Karpas-422 (cell line): ENCODE measurements at regions not wholly inside any gene's neighbourhood (a gene's known extent, or its start where the extent isn't known, plus 50 kb on each side); places are given as distances from the start of the nearest gene placed in this dataset.
"Not testable (repeated sequence)": the region's sequence is repeated elsewhere in the genome, so short reads cannot be mapped to it uniquely, and the experiment has no call there.

ENCODE experiments used
- DNase-seq: peaks from one replicate; pipeline ENCODE4 v3.0.0-alpha.2; 2015
- H2AFZ ChIP-seq: fragments of 200-600 bp; sonication (generic); 2 replicates; pipeline ENCODE4 v1.6.1; 2014; ENCODE audit warnings: antibody characterized with exemption, low read length, mixed read lengths
- H3K27ac ChIP-seq: fragments of 200-600 bp; sonication (generic); 2 replicates; pipeline ENCODE4 v1.5.1; 2014; ENCODE audit warnings: mild to moderate bottlenecking, low read length, moderate library complexity
- H3K27me3 ChIP-seq: fragments of 200-600 bp; sonication (generic); 2 replicates; pipeline ENCODE4 v1.6.1; 2014; ENCODE audit warnings: low read length, mixed read lengths
- H3K36me3 ChIP-seq: fragments of 200-600 bp; sonication (generic); 2 replicates; pipeline ENCODE4 v1.6.1; 2014; ENCODE audit warnings: low read length, mixed read lengths; ENCODE audit not compliant: insufficient read depth
- H3K4me1 ChIP-seq: fragments of 200-600 bp; sonication (generic); 2 replicates; pipeline ENCODE4 v1.6.1; 2014; ENCODE audit warnings: mild to moderate bottlenecking, low read length, mixed read lengths
- H3K4me2 ChIP-seq: fragments of 200-600 bp; sonication (generic); 2 replicates; pipeline ENCODE4 v1.6.1; 2014; ENCODE audit warnings: low read length, low read depth, mild to moderate bottlenecking; ENCODE audit not compliant: poor library complexity, severe bottlenecking
- H3K4me3 ChIP-seq: fragments of 200-600 bp; sonication (generic); 2 replicates; pipeline ENCODE4 v1.5.1; 2014; ENCODE audit warnings: mild to moderate bottlenecking, antibody characterized with exemption, low read length, mixed read lengths
- H3K79me2 ChIP-seq: fragments of 200-600 bp; sonication (generic); 2 replicates; pipeline ENCODE4 v1.6.1; 2014; ENCODE audit warnings: mild to moderate bottlenecking, low read length, mixed read lengths
- H3K9ac ChIP-seq: fragments of 200-600 bp; sonication (generic); 2 replicates; pipeline ENCODE4 v1.6.0; 2014; ENCODE audit warnings: low read length
- H3K9me2 ChIP-seq: fragments of 200-600 bp; sonication (generic), shearing (Covaris generic); replicated peaks from 2 replicates; pipeline ENCODE4 v1.6.0; 2014; ENCODE audit warnings: mild to moderate bottlenecking, low read length, moderate library complexity; ENCODE audit not compliant: insufficient read depth
- H3K9me3 ChIP-seq: fragments of 300-700, 200-600 bp; sonication (generic); 2 replicates; pipeline ENCODE4 v1.6.1; 2014; ENCODE audit warnings: low read length, mixed read lengths
- H4K20me1 ChIP-seq: fragments of 200-600 bp; sonication (generic); 2 replicates; pipeline ENCODE4 v1.6.1; 2014; ENCODE audit warnings: mild to moderate bottlenecking, antibody characterized with exemption, low read length, low read depth; ENCODE audit not compliant: insufficient read depth

DNA sequence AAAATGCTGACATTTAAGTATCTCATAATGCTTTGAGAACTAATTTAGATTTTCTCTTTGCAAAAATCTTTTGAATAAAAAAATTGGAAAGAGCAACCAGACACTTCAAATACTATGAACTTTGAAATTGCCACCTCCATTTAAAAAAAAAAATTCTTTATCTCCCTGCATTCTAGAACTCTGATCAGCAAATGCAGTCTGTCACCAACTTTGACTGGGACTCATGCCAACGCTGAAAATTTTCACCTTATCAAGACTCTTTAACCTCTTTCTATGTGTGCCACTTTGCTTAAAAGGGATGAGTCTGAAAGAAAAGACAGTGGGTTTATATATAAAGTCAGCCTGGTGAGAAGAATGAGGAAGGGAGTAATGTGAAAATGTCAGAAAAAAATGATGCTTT is 191.2 kb upstream of the ARPP21 start:
- H3K9ac ChIP-seq, result no peak overlapping the region
- no peak overlapping the region for H3K27ac ChIP-seq

DNA sequence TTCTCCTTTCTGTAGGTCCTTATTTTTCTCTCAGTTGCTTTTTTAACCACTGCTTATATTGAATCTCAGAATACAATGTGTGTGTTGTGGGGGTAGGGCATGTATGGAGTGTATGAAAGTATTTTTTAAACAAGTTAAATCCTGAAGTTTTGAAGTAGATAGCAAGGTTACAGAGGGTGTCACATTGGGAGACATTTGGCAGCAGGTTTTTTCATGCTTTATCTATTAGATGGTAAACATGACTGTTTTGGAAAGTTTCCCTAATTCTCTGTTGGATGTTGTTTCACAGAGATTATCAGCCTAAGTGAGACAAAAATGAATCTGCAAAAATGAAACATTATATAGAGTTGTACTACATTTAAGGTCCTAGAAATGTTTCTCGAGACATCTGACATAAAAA is 190.6 kb upstream of the ARPP21 start:
- H2AFZ ChIP-seq, result no peak overlapping the region
- H3K4me3 ChIP-seq, result no peak overlapping the region
- H3K9me2 ChIP-seq, result 0 out of 2 replicates have a peak, but pooled peaks cover 3% of the 10 kb centered on the region

More for the DNA sequence above, 191.2 kb upstream of the ARPP21 start:
- Histone ChIP-seq H3K4me3 (no peak overlapping the region), H3K4me1 (no peaks in the 10 kb centered on the region), H3K79me2 (no peaks in the 10 kb centered on the region), H3K9me3 (no peaks in the 10 kb centered on the region), H3K36me3 (no peaks in the 10 kb centered on the region), H3K9me2 (0 out of 2 replicates have a peak, but pooled peaks cover 3% of the 10 kb centered on the region), H2AFZ (no peak overlapping the region), H3K27me3 (0 out of 2 replicates have a peak, but pooled peaks cover 3% of the 10 kb centered on the region), H3K4me2 (no peak overlapping the region), H4K20me1 (no peaks in the 10 kb centered on the region)
- DNase-seq, result no peak

DNA sequence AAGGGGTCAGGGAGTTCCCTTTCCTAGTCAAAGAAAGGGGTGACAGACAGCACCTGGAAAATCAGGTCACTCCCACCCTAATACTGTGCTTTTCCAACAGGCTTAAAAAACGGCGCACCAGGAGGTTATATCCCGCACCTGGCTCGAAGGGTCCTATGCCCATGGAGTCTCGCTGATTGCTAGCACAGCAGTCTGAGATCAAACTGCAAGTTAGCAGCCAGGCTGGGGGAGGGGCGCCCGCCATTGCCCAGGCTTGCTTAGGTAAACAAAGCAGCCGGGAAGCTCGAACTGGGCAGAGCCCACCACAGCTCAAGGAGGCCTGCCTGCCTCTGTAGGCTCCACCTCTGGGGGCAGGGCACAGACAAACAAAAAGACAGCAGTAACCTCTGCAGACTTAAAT is 184.5 kb upstream of the ARPP21 start:
- not testable (repeated sequence) for DNase-seq, H3K4me1 ChIP-seq, H4K20me1 ChIP-seq, H3K4me3 ChIP-seq, H3K79me2 ChIP-seq, H3K36me3 ChIP-seq, H3K27me3 ChIP-seq, H2AFZ ChIP-seq, H3K27ac ChIP-seq, H3K9me2 ChIP-seq, H3K9ac ChIP-seq, H3K9me3 ChIP-seq, H3K4me2 ChIP-seq

More for the DNA sequence above, 190.6 kb upstream of the ARPP21 start:
- no peaks in the 10 kb centered on the region for H3K4me1 ChIP-seq
- H3K9ac ChIP-seq, result no peak overlapping the region
- no peak overlapping the region for H3K27ac ChIP-seq
- no peaks in the 10 kb centered on the region for H4K20me1 ChIP-seq
- no peak overlapping the region for H3K4me2 ChIP-seq
- no peak for DNase-seq
- no peaks in the 10 kb centered on the region for H3K9me3 ChIP-seq
- 0 out of 2 replicates have a peak, but pooled peaks cover 3% of the 10 kb centered on the region for H3K27me3 ChIP-seq
- H3K79me2 ChIP-seq, result no peaks in the 10 kb centered on the region
- no peaks in the 10 kb centered on the region for H3K36me3 ChIP-seq

DNA sequence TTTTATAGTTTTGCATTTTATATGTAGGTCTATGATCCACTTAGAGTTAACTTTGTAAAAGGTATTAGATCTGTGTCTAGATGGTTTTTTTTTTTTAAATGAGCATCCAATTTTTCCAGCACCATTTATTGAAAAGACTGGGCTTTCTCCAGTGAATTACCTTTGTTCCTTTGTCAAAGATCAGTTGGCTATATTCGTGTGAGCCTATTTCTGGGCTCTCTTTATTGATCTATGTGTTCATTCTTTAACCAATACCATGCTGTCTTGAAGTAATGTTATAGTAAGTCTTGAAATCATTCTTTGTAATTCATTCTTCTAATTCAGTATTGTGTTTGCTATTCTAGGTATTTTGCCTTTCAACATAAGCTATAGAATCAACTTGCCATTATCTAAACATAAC is 165.4 kb upstream of the ARPP21 start:
- no peaks in the 10 kb centered on the region for H3K4me1 ChIP-seq
- no peaks in the 10 kb centered on the region for H3K36me3 ChIP-seq
- H3K27ac ChIP-seq, result no peak overlapping the region
- H3K79me2 ChIP-seq, result no peaks in the 10 kb centered on the region
- no peaks in the 10 kb centered on the region for H4K20me1 ChIP-seq
- H3K9ac ChIP-seq, result no peak overlapping the region
- 0 out of 2 replicates have a peak, but pooled peaks cover 4% of the 10 kb centered on the region for H3K9me3 ChIP-seq
- H3K4me2 ChIP-seq, result no peak overlapping the region
- DNase-seq, result no peak
- H2AFZ ChIP-seq, result no peak overlapping the region
- no peaks in the 10 kb centered on the region for H3K27me3 ChIP-seq
- no peak overlapping the region for H3K4me3 ChIP-seq
- no peaks in the 10 kb centered on the region; the same call in 1 of the 2 replicates for H3K9me2 ChIP-seq

DNA sequence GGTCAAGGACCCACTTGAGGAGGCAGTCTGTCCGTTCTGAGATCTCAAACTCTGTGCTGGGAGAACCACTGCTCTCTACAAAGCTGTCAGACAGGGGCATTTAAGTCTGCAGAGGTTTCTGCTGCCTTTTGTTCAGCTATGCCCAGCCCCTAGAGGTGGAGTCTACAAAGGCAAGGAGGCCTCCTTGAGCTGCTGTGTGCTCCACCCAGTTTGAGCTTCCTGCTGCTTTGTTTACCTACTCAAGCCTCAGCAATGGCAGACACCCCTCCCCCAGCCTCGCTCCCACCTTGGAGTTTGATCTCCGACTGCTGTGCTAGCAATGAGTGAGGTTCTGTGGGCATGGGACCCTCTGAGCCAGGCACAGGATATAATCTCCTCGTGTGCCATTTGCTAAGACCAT is 156.8 kb upstream of the ARPP21 start:
- H3K36me3 ChIP-seq, H3K4me2 ChIP-seq, H3K79me2 ChIP-seq, H3K4me1 ChIP-seq, H2AFZ ChIP-seq, H4K20me1 ChIP-seq, H3K9me3 ChIP-seq, H3K9me2 ChIP-seq, DNase-seq, H3K9ac ChIP-seq, H3K4me3 ChIP-seq, H3K27me3 ChIP-seq, H3K27ac ChIP-seq: not testable (repeated sequence)

DNA sequence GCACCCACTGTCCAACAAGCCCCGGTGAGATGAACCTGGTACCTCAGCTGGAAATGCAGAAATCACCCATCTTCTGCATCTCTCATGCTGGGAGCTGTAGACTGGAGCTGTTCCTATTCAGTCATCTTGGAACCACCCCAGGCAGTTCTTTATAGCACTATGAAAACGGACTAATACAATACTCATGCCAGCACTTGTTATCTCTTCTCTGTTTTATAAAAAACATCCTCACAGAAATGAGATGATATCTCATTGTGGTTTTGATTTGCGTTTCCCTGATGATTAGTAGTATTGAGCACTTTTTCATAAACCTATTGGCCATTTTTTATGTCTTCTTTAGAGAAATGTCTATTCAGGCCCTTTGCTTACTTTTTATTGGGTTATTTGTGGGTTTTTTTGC is 156.2 kb upstream of the ARPP21 start:
- Histone ChIP-seq H2AFZ (no peak overlapping the region), H3K79me2 (no peaks in the 10 kb centered on the region), H3K9me3 (no peaks in the 10 kb centered on the region)

DNA sequence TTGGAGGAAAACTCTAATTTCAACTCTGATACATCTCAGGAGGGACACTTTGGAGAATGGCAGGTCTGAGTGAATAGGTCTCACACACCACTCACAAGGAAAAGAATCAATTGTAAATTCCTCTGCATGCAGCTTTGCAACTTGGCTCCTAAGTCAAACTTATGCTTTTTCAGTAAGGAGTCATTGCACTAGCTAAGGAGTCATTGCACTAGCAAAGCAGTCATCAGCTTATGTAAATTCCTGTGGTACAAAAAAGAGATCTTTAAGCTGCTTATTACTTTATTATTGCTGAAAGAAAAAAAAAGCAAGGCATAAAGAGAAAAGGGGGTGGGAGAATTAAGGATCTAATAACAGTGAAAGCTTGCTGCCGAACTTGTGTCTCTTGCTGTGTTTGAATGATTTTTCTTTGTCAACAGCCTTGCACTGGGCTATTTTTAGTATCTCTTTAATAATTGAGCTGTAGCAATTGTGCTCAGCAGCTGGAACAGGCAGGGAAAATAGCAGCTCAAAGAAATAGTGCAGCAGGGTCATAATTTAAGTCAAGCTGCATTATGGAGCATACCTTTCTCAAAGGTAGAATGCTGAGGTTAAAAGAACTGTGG is 154.3 kb upstream of the ARPP21 start:
- no peaks in the 10 kb centered on the region for H3K9me3 ChIP-seq
- no peak overlapping the region for H3K4me3 ChIP-seq

More for the DNA sequence above, 156.2 kb upstream of the ARPP21 start:
- Histone ChIP-seq H3K27me3 (no peaks in the 10 kb centered on the region), H3K4me1 (no peaks in the 10 kb centered on the region), H3K4me2 (no peak overlapping the region), H3K9ac (no peak overlapping the region), H3K9me2 (no peaks in the 10 kb centered on the region), H4K20me1 (no peaks in the 10 kb centered on the region), H3K27ac (no peak overlapping the region), H3K4me3 (no peak overlapping the region), H3K36me3 (no peaks in the 10 kb centered on the region)
- no peak for DNase-seq

DNA sequence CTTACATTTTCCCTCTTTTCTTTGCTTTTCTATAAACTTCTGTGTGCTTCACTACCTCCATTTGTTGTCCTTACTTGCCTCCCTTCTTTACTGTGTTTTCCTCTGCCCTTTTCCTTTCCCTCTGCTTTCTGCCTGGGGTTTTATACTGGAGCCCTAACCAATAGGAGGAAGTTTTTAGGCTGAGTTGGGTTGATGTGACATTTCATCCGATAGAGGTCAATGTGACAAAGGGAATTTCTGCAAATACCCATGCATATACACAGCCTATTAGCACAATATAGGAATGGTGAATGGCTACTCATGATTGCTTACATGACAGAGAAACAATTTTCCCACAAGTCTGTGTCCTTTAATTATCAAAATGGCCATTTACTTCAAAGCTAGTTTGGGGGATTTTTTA is 153.0 kb upstream of the ARPP21 start:
- no peak overlapping the region for H3K4me3 ChIP-seq
- H3K9ac ChIP-seq, result no peak overlapping the region
- no peaks in the 10 kb centered on the region for H3K9me3 ChIP-seq
- no peaks in the 10 kb centered on the region for H3K79me2 ChIP-seq
- no peak overlapping the region for H3K4me2 ChIP-seq
- H2AFZ ChIP-seq, result no peak overlapping the region
- no peaks in the 10 kb centered on the region for H3K27me3 ChIP-seq
- H3K4me1 ChIP-seq, result no peaks in the 10 kb centered on the region
- no peak for DNase-seq
- no peaks in the 10 kb centered on the region for H3K9me2 ChIP-seq
- H3K36me3 ChIP-seq, result no peaks in the 10 kb centered on the region
- H4K20me1 ChIP-seq, result no peaks in the 10 kb centered on the region
- no peak overlapping the region for H3K27ac ChIP-seq

More for the DNA sequence above, 154.3 kb upstream of the ARPP21 start:
- no peak overlapping the region for H3K4me2 ChIP-seq
- DNase-seq, result no peak
- no peaks in the 10 kb centered on the region for H3K27me3 ChIP-seq
- H3K36me3 ChIP-seq, result no peaks in the 10 kb centered on the region
- H2AFZ ChIP-seq, result no peak overlapping the region
- no peak overlapping the region for H3K9ac ChIP-seq
- no peaks in the 10 kb centered on the region for H3K9me2 ChIP-seq
- no peaks in the 10 kb centered on the region for H3K79me2 ChIP-seq
- H3K27ac ChIP-seq, result no peak overlapping the region
- no peaks in the 10 kb centered on the region for H4K20me1 ChIP-seq
- H3K4me1 ChIP-seq, result no peaks in the 10 kb centered on the region
